Activated T-cell treated with anti-CD3 and anti-CD28 coated beads, Interleukin-2, amount 50 U/mL, for 72 hours (primary cell): ENCODE measurements at regions not wholly inside any gene's neighbourhood (a gene's known extent, or its start where the extent isn't known, plus 50 kb on each side); places are given as distances from the start of the nearest gene placed in this dataset.

Experiments used
- ATAC-seq, 2 donors: fragments of 150-1000 bp; cut with Tn5 transposase; replicated peaks in 1 of 2; 2 replicates each; pipeline ENCODE4 v1.10.0; 2021; ENCODE audit warnings: moderate library complexity in 2 of 2, mild to moderate bottlenecking in 1 of 2
- DNase-seq, 2 donors: peaks; one replicate each; pipeline ENCODE4 v3.0.0; 2021 to 2022; ENCODE audit warnings: mixed read lengths in 1 of 2
- H3K27ac Mint-ChIP-seq: one replicate; pipeline ENCODE4 v1.8.0; 2022; ENCODE audit warnings: mild to moderate bottlenecking, moderate library complexity, mixed read lengths
- H3K27me3 Mint-ChIP-seq: one replicate; pipeline ENCODE4 v1.8.0; 2022; ENCODE audit warnings: low read depth, mixed read lengths
- H3K36me3 Mint-ChIP-seq, 2 donors: one replicate each; pipeline ENCODE4 v1.8.0; 2022; ENCODE audit warnings: mixed read lengths in 2 of 2, mild to moderate bottlenecking in 1 of 2; ENCODE audit not compliant: insufficient read depth in 2 of 2
- H3K4me1 Mint-ChIP-seq: one replicate; pipeline ENCODE4 v1.8.0; 2022; ENCODE audit warnings: low read depth, mixed read lengths
- H3K4me3 Mint-ChIP-seq, 2 donors: one replicate each; pipeline ENCODE4 v1.8.0; 2022; ENCODE audit warnings: mild to moderate bottlenecking in 2 of 2, mixed read lengths in 2 of 2, moderate library complexity in 2 of 2
- H3K9me3 Mint-ChIP-seq, 2 donors: one replicate each; pipeline ENCODE4 v1.8.0; 2022; ENCODE audit warnings: mixed read lengths in 2 of 2

DNA sequence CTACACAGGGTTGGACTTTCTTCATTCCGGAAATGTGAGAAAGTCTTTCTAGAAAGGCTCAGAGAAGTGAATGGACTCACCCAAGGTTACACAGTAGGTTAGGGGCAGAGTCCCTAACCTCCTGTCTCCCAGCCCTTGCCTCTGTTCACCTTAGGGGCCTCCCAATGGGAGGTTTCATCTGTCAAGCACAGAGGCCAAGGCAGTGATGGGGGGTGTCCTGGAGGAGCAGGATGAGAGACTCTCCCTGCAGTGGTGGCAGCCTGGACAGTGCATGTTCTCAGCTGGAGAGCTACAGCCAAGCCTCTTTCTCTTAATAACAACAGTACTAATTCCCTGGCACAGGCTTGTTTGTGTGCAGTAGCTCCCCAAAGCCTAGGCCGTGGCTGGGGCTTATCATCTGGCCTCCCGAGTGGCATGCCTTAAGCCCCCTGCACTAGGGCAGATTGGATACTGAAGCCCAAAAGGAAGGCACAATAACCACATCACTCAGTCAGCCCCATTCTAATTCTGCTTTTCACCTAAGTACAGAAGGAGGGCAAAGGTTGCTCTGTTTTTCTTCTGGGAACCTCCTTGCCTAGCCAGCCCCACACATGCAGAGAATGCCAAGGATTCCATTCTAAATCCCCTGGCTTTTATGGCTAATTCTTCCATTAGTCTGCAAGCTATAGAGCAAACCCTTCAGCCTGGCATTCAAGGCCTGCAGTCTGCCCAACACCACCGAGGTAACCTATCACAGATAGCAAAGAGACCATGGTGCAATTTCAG lies 50.2 kb upstream of the XPA start:
- DNase-seq (no peak), ATAC-seq (no peak)
- Mint-ChIP-seq H3K4me1 (peaks cover 5% of the 10 kb centered on the region), H3K9me3 (no peaks in the 10 kb centered on the region), H3K4me3 (no peak overlapping the region), H3K27ac (no peak overlapping the region), H3K27me3 (peaks cover 54% of the 10 kb centered on the region), H3K36me3 (no peaks in the 10 kb centered on the region)

DNA sequence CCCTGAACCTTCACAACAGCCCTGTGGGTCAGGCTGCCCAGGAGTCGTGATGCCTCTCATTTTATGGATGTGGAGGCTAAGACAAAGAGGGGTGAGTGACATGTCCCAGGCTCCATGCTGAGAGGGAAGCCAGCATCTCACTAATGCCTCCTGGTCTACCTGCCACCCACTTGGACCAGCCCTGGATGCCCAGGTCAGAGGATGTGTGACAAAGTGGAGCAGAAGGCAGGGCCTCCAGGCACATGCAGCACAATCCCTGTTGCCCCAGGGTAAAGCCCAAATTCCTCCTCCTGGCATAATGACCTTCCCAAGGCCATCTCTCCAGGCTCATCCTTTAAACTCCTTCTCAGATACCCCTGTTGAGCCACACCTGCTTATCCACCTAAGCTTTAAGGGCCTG lies 51.4 kb upstream of the XPA start:
- peaks cover 43% of the 10 kb centered on the region for H3K27me3 Mint-ChIP-seq
- peaks cover 5% of the 10 kb centered on the region for H3K4me1 Mint-ChIP-seq
- ATAC-seq (no peak), DNase-seq (no peak)
- H3K9me3 Mint-ChIP-seq: no peaks in the 10 kb centered on the region
- no peak overlapping the region for H3K27ac Mint-ChIP-seq
- no peaks in the 10 kb centered on the region for H3K36me3 Mint-ChIP-seq
- no peak overlapping the region for H3K4me3 Mint-ChIP-seq

DNA sequence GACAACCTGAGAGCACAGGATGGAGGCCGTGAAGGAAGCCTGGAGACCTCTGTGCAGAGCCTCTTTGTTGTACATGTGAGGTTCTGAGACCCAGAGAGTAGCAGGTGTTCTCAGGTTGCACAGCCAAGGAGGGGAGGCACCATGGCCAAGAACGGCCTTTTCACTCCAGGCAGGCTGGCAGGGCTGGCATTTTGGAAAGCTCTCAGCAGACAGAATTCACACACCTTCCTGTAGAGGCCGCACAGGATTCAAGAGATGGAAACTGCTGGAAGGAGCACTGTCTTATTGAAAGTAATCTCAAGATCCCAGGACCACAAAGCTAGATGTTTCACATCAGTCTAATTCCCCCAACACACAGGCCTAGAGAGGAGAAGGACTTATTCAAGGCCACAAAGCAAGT lies 52.8 kb upstream of the XPA start:
- no peak overlapping the region for H3K4me3 Mint-ChIP-seq
- ATAC-seq (no peak), DNase-seq (no peak)
- peaks cover 30% of the 10 kb centered on the region for H3K27me3 Mint-ChIP-seq
- no peaks in the 10 kb centered on the region for H3K9me3 Mint-ChIP-seq
- H3K36me3 Mint-ChIP-seq: no peaks in the 10 kb centered on the region
- H3K4me1 Mint-ChIP-seq: no peaks in the 10 kb centered on the region
- no peak overlapping the region for H3K27ac Mint-ChIP-seq

DNA sequence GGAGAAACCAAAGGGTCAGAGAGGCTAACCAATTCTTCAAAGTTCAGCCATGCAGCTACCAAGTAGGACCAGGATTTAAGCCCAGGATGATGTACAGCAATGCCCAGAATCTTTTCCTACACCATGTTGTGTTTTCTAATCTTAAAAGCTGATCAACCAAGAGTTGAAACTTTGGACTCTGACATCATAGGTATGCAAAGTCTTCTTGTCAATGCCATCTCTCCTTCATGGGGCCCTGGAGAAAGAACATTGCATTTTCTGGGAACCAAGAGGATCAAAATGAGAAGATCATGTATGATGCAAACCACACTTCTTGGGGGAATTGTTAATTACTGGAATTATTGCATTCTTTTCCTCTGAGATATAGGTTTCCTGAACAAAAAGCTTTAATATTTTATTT lies 54.4 kb upstream of the XPA start:
- no peak for ATAC-seq
- no peaks in the 10 kb centered on the region for H3K36me3 Mint-ChIP-seq
- peaks cover 19% of the 10 kb centered on the region for H3K27me3 Mint-ChIP-seq
- H3K4me1 Mint-ChIP-seq: no peaks in the 10 kb centered on the region
- no peak for DNase-seq
- H3K4me3 Mint-ChIP-seq: no peak overlapping the region
- no peak overlapping the region for H3K27ac Mint-ChIP-seq
- no peaks in the 10 kb centered on the region for H3K9me3 Mint-ChIP-seq

DNA sequence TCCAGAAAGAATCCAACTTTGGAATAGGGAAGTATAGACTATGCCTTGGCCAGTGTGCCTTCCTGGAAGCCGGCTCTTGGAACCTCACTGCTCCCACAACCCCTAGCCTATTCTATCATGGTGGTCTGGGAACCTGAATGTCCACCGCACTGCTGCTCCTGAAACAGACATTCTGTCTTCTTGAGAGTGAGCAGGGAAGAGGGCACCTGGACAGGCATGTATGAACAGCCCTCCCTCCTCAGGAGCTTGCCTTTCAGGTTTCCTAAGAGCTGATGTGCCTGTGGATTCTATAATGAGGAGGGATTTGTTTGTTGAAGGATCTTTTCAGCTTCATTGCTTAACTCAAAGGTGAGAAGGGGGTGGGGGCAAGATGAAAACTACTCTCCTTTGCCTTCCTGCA lies 55.1 kb upstream of the XPA start:
- DNase-seq (no peak), ATAC-seq (no peak)
- Mint-ChIP-seq H3K27ac (no peak overlapping the region), H3K27me3 (peaks cover 15% of the 10 kb centered on the region), H3K9me3 (no peaks in the 10 kb centered on the region), H3K4me3 (no peak overlapping the region), H3K4me1 (no peaks in the 10 kb centered on the region), H3K36me3 (no peaks in the 10 kb centered on the region)

DNA sequence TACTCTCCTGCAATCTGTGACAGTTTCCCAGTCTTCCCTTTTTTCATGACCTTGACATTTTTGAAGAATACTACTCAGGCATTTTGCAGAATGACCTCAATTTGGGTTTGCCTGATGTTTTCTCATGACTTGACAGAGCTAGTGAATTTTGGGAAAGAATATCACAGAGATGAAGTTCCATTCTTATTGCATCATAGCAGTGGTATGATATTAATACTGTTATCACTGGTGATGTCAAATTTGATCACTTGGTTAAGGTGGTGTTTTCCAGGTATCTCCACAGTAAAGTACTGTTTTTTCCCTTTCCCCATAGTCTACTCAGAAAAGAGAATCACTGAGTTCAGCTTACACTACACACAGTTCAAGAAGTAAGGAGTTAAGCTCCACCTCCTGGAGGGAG lies 56.2 kb upstream of the XPA start:
- H3K27ac Mint-ChIP-seq: no peak overlapping the region
- ATAC-seq: no peak

DNA sequence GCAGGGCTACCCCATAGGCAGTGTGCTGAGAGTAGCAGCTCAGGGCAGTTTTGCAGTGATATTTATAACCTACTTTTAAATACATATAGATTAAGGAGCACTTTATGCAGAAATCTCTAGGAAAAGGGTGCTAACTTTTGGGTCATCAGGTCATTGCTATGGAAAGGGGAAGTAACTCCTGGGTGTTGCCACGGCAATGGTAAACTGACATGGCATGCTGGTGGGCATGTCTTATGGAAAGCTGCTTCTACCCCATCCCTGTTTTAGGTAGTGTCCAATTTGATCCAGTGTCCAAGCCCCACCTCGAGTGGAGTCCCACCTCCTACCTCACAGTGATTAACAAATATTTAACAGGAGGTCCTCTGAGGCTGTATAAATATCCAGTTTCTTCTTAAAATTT lies 56.8 kb upstream of the XPA start:
- Mint-ChIP-seq H3K27ac (no peak overlapping the region), H3K4me3 (no peak overlapping the region), H3K36me3 (no peaks in the 10 kb centered on the region), H3K27me3 (peaks cover 20% of the 10 kb centered on the region), H3K9me3 (no peaks in the 10 kb centered on the region), H3K4me1 (no peaks in the 10 kb centered on the region)
- ATAC-seq (no peak), DNase-seq (no peak)

More for the DNA sequence above, 56.2 kb upstream of the XPA start:
- peaks cover 19% of the 10 kb centered on the region for H3K27me3 Mint-ChIP-seq
- no peaks in the 10 kb centered on the region for H3K9me3 Mint-ChIP-seq
- no peaks in the 10 kb centered on the region for H3K36me3 Mint-ChIP-seq
- no peak overlapping the region for H3K4me3 Mint-ChIP-seq
- no peaks in the 10 kb centered on the region for H3K4me1 Mint-ChIP-seq
- DNase-seq: no peak

DNA sequence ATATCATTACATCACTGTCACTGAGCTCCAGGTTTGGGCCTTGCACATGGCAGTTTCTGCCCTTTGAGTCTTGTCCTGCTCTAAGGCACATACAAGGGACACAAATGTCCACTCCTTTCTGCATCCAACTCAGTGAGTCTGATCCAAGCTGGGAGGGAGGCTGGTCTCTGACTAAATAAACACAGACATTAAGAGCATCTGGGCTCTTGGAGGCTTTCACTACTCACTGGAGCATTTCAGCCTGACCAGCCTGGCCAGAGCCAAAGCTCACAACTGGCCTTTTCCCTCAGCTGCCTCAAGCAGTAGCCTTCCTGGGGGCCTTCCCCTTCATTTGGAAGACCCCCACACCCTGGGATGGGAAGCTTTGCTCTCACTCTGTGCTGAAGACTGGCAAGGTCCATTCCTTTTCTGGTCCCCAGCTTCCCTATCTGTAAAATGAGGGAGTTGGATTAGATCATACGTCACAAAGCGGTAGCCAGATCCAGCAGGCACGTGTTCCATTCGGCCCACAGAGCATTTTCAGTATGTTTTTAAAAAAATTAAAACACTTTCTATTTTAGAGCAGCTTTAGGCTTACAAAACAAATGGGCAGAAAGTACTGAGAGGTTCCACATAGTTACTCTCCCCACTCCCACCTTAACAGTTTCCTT lies 58.6 kb upstream of the XPA start:
- H3K36me3 Mint-ChIP-seq: no peaks in the 10 kb centered on the region

DNA sequence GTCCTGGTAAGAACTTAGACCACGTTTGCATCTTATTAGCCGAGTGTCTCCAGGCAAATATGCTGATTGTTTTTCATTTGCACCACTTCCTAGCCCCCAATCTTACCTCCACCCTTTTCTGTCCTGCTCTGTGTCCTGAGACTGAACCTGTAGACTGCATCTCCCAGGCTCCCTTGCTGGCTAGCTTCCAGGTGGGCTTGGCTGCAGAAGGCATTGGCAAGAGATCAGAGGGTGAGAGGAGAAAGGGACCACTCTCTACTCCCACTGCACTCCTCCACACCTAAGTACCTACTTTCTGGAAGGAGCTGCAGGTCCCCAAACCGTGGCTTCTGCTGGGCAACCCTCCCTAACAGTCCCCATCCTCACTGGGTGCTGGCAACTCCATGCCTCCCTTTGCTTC lies 59.9 kb upstream of the XPA start:
- Mint-ChIP-seq H3K27me3 (peaks cover 31% of the 10 kb centered on the region), H3K27ac (no peak overlapping the region), H3K9me3 (no peaks in the 10 kb centered on the region), H3K4me3 (no peak overlapping the region), H3K36me3 (no peaks in the 10 kb centered on the region), H3K4me1 (no peaks in the 10 kb centered on the region)
- DNase-seq (no peak), ATAC-seq (no peak)

More for the DNA sequence above, 58.6 kb upstream of the XPA start:
- DNase-seq (no peak), ATAC-seq (no peak)
- no peaks in the 10 kb centered on the region for H3K9me3 Mint-ChIP-seq
- H3K4me1 Mint-ChIP-seq: no peaks in the 10 kb centered on the region
- H3K4me3 Mint-ChIP-seq: no peak overlapping the region
- H3K27me3 Mint-ChIP-seq: peaks cover 18% of the 10 kb centered on the region
- peak overlapping the region; percentile 68 for H3K27ac Mint-ChIP-seq

DNA sequence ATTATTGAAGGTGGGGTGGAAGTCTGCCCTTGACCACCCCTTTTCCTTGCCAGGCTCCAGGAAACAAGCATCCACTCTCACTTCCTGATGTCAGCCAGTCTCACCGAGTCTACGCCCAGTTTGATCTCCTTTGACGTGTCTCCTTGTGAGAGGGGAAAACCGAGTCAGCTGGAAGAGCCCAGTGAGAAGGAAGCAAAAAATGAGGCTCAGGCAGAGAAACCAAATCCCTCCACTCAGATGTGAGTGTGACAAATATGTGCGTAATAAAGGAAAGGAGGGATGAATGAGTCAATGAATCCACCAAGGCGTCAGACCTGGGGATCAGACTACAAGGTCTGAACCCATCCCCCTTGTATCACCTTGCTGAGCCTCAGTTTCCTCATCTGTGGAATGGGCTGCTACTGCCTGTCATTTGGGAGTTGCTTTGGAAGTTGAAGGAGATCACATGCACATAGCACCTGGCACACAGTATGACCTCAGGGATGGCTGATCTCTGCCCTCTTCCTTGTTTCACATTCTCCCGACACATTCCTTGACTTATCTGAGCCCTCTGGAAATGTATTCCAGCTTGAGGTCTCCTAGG lies 61.3 kb upstream of the XPA start:
- Mint-ChIP-seq H3K27me3 (peaks cover 44% of the 10 kb centered on the region), H3K4me3 (no peak overlapping the region), H3K4me1 (no peaks in the 10 kb centered on the region), H3K27ac (no peak overlapping the region), H3K9me3 (no peaks in the 10 kb centered on the region), H3K36me3 (no peaks in the 10 kb centered on the region)
- ATAC-seq: no peak
- DNase-seq: no peak

DNA sequence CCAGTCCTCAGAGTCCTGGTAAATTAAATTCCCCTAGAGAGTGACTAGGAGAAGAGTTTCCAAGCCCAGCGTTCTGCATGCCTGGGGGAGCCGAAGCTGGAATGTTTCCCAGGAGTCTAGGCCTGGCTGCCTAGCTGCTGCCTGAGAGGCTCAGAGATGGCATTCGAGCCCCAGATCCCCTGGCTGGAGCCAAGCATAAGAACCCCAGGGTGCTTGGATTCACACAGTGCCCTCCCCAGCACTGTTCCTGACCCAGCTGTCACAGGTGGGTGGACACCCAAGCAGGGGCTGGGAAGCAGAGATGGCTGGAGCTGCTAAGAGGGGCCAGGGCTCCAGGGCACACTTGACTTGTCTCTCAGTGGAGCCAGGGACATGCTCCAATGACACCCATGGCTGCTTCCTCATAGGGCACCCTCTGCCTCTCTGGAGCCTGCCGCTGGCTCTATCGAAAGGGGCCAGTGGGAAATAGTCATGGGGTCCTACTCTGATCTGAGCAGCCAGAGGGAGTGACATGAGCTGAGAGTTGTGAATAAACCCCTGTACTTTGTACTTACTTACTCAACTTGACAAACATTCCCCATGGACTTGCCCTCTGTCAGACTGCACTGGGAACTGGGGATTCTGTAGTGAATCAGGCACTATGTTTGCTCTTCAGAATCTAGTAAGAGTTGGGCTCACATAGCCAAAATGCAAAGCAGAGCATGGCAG lies 62.6 kb upstream of the XPA start:
- ATAC-seq (no peak), DNase-seq (no peak)
- Mint-ChIP-seq H3K27me3 (peaks cover 44% of the 10 kb centered on the region), H3K27ac (no peak overlapping the region), H3K4me1 (no peaks in the 10 kb centered on the region), H3K4me3 (no peak overlapping the region), H3K9me3 (no peaks in the 10 kb centered on the region), H3K36me3 (no peaks in the 10 kb centered on the region)

DNA sequence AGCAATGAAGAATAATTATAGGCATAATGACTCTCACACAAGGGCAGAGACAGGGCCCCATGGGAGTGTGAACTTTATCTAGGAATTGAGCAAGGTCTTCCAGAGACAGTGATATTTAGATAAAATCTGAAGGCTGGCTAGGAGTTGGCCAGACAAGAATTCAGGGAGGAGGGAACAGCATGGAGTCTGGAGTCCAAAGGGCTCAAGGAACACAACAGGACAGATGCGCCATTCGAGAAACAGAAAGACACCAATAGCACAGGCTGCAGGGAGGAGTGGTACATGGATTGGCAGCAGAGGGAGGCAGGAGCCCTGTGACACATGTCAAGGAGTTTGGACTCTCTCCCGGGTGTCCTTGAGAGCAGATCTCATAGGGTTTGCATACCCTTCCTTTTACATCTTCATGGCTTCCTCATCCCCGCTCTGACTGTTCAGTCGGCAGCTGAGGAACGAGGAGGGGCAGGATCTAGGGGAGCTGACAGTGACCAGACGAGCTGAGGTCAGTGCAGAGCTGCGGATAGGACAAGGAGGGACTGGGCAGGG lies 64.0 kb upstream of the XPA start:
- H3K9me3 Mint-ChIP-seq: no peaks in the 10 kb centered on the region
- H3K4me3 Mint-ChIP-seq: no peak overlapping the region
- ATAC-seq (no peak), DNase-seq (no peak)
- no peak overlapping the region for H3K27ac Mint-ChIP-seq
- H3K27me3 Mint-ChIP-seq: peaks cover 44% of the 10 kb centered on the region
- H3K36me3 Mint-ChIP-seq: no peaks in the 10 kb centered on the region
- no peaks in the 10 kb centered on the region for H3K4me1 Mint-ChIP-seq

DNA sequence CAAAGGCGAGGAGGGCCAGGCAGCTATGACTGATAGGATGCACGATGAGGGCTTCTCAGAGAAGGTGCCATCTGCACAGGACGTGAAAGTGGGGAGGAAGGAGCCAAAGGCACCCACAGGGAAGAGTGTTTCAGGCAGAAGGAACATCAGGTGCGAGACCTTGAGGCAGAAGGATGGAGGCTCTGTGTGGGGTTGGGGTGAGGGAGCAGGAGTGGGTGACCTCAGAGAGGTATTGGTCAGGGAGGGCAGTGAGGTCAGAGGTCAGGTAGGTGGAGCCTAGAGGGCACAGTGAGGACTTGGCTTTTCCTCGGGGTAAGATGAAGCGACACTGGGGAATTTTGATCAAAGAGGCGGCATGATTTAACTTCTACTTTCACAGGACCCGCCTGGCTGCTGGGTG lies 64.7 kb upstream of the XPA start:
- no peak overlapping the region for H3K27ac Mint-ChIP-seq
- no peaks in the 10 kb centered on the region for H3K9me3 Mint-ChIP-seq
- H3K27me3 Mint-ChIP-seq: peaks cover 44% of the 10 kb centered on the region
- DNase-seq (no peak), ATAC-seq (no peak)
- H3K36me3 Mint-ChIP-seq: no peaks in the 10 kb centered on the region
- H3K4me1 Mint-ChIP-seq: no peaks in the 10 kb centered on the region
- H3K4me3 Mint-ChIP-seq: no peak overlapping the region
